Activated T-cell treated with anti-CD3 and anti-CD28 coated beads for 1 hour (primary cell): ENCODE measurements at regions not wholly inside any gene's neighbourhood (a gene's known extent, or its start where the extent isn't known, plus 50 kb on each side); places are given as distances from the start of the nearest gene placed in this dataset.
"Not testable (repeated sequence)": the region's sequence is repeated elsewhere in the genome, so short reads cannot be mapped to it uniquely, and the experiment has no call there.

Experiments used
- DNase-seq: peaks from one replicate; pipeline ENCODE4 v3.0.0-alpha.2; 2020; ENCODE audit warnings: low read depth

GRCh38 chr3:174540116-174540908 is 318.8 kb upstream of the NAALADL2 start:
- no peak for DNase-seq

DNA sequence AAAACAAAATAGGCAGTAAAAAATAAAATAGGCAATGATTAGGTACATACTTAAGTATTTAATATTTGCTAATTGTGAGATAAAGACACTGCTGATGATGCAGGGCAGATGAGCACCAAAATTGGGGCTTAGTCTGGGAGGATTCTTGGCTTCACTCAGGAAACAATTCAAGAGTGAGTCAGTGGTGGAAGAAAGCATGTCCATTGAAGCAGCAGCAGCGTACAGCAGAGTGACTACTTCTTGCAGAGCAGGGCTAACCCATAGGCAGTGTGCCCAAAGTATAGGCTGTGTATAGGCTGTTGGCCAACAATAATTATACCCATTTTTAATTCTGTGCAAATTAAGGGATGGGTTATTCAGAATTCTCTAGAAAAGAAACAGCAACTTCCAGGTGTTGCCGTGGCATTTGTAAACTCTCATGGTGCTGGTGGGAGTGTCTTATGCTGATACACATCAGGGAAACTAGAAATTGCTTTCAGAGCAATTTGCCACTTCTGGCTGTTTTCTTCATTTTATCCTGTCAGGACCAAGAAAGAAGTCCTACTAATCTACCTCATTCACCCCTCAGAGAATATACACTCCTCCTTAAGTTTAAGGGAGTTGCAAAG is 317.3 kb upstream of the NAALADL2 start:
- no peak for DNase-seq

GRCh38 chr3:174547801-174548435 is 311.2 kb upstream of the NAALADL2 start:
- DNase-seq = no peak

- DNase-seq = no peak
Measured at GRCh38 chr3:174548841-174549623, 310.1 kb upstream of the NAALADL2 start.

- no peak for DNase-seq
Measured at GRCh38 chr3:174581558-174581957, 277.6 kb upstream of the NAALADL2 start.

GRCh38 chr3:174583396-174583795 is 275.7 kb upstream of the NAALADL2 start:
- DNase-seq = no peak

DNA sequence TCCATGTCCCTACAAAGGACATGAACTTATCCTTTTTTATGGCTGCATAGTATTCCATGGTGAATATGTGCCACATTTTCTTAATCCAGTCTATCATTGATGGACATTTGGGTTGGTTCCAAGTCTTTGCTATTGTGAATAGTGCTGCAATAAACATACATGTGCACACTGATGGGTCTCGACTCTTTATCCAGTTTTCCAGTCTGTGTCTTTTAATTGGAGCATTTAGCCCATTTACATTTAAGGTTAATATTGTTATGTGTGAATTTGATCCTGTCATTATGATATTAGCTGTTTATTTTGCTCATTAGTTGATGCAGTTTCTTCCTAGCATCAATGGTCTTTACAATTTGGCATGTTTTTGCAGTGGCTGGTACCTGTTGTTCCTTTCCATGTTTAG is 272.0 kb upstream of the NAALADL2 start:
- not testable (repeated sequence) for DNase-seq

- no peak for DNase-seq
Measured at GRCh38 chr3:174596447-174596982, 262.6 kb upstream of the NAALADL2 start.

- no peak for DNase-seq
Measured at GRCh38 chr3:174598885-174599439, 260.2 kb upstream of the NAALADL2 start.

DNA sequence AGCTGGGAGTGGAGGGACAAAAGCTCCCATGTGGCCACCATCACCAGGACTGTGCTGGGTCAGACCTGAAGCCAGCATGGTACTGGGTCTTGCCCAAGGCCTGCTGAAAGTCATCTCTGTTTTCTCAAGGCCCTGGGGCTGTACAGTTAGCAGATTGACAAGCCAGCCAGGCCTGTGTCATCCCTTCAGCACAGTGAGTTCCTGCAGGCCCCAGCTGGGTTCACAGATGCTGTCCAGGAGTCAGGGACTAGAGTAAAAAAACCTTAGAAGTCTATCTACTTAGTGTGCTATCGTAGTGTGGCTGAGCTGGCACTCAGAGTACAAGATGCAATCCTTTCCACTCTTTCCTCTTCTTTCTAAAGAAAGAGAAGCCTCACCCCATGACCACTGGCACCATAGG is 246.0 kb upstream of the NAALADL2 start:
- no peak for DNase-seq

GRCh38 chr3:174614036-174614435 is 245.1 kb upstream of the NAALADL2 start:
- DNase-seq = no peak

DNA sequence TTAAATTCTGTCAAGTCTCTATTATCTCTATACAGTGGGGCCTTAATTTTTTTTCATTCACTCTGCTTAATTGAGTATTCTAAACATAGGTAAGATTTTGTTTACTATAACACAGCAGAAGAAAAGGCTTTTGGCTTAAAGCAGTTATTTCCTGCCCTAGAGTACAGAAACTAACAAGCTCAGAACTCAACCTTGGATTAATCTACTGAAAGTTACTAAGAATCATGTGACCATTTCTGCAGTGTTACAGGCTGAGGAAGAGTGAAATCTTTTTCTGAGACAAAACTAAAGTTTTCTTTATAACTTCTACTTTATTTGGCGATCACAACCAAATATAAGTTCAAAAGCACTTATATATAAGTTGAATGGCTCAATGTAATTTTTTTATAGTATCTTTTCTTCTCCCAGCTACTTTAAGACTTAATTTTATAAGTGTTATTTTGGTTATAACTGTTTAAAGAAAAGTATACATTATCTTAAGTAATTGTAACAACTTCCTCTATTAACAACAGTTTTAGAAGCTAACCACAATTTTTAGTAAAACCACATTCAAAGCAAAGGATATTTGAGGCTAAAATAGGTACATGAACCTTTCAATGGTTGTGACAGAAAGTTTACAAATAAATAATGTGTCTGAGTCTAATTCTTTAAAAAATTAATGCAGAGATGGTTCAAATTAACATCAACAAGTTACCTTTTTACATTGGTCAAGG is 240.6 kb upstream of the NAALADL2 start:
- DNase-seq = no peak

- no peak for DNase-seq
Measured at GRCh38 chr3:174619239-174619638, 239.9 kb upstream of the NAALADL2 start.

- DNase-seq = no peak
Measured at GRCh38 chr3:174620138-174620537, 239.0 kb upstream of the NAALADL2 start.

GRCh38 chr3:174620855-174621472 is 238.2 kb upstream of the NAALADL2 start:
- no peak for DNase-seq

- DNase-seq = no peak
Measured at GRCh38 chr3:174633342-174633741, 225.8 kb upstream of the NAALADL2 start.

- DNase-seq = no peak
Measured at GRCh38 chr3:174636451-174636850, 222.7 kb upstream of the NAALADL2 start.

DNA sequence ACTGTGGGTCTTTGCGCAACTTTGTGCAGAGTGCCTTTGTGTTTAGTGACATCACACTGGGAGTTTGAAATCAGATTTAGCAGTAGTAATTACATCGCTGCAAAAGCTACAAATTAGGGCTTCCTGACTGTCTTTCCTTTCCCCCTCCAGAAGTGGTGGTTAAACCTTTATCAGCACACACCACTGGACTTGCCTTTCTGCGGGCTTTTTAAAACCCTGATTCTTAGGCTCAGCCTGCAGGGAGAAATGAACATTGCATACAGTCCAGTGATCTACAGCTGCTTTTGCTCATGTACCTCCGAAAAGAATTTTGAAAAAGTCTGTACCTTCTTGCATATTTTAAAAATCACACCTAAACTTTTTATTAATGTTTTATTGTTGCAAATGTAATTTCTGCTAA is 219.7 kb upstream of the NAALADL2 start:
- no peak for DNase-seq

GRCh38 chr3:174639970-174640369 is 219.2 kb upstream of the NAALADL2 start:
- DNase-seq = no peak

DNA sequence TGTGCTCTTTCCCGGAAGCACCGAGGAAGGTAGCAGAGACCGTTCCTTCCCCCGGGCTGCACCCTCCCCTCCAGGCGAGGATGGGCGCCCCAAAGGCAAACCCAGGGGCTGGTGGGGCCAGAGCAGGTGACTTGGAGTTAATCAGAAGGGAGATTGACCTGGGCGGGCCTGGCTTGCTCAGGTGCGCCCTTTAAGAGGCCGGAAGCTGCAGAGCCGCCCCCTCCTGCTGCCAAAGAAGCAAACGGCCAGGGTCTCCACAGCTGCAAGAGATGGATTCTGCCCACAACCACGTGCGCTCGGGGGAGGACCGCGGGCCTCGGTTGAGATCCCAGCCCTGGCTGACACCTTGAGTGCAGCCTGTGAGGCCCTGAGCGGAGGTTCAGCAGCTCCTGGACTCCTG is 218.2 kb upstream of the NAALADL2 start:
- DNase-seq = no peak

DNA sequence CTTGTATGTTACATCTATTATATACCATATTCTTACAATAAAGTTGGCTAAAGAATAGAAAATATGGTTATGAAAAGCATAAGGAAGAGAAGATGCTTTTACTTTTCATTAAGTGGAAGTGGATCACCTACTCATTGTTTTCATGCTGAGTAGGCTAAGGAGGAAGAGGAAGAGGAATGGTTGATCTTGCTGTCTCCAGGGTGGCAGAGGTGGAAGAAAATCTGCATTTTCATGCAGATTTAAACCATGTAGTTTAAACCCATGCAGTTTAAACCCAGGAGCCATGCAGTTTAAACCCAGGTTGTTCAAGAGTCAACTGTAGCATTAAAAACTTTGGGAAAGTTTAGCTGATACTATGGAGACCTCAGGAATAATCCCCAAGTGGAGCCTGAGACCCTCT is 214.8 kb upstream of the NAALADL2 start:
- DNase-seq = no peak
